Fibroblast of villous mesenchyme (primary cell): ENCODE measurements at regions not wholly inside any gene's neighbourhood (a gene's known extent, or its start where the extent isn't known, plus 50 kb on each side); places are given as distances from the start of the nearest gene placed in this dataset.

Experiments used
- DNase-seq: peaks from one replicate; pipeline ENCODE4 v3.0.0-alpha.2; 2010; ENCODE audit warnings: low read depth
- H3K4me3 ChIP-seq: 2 replicates; pipeline ENCODE4 v1.5.1; 2011; ENCODE audit warnings: low read depth, mild to moderate bottlenecking, low read length
- TF ChIP-seq, protein P1 (sequence below): IDR thresholded peaks from 2 replicates; pipeline ENCODE4 v1.5.1; 2012; ENCODE audit warnings: low read depth, mild to moderate bottlenecking, low read length; ENCODE audit not compliant: insufficient read depth

- no peak for DNase-seq
- H3K4me3 ChIP-seq = no peak overlapping the region
- TF ChIP-seq, protein P1, sequence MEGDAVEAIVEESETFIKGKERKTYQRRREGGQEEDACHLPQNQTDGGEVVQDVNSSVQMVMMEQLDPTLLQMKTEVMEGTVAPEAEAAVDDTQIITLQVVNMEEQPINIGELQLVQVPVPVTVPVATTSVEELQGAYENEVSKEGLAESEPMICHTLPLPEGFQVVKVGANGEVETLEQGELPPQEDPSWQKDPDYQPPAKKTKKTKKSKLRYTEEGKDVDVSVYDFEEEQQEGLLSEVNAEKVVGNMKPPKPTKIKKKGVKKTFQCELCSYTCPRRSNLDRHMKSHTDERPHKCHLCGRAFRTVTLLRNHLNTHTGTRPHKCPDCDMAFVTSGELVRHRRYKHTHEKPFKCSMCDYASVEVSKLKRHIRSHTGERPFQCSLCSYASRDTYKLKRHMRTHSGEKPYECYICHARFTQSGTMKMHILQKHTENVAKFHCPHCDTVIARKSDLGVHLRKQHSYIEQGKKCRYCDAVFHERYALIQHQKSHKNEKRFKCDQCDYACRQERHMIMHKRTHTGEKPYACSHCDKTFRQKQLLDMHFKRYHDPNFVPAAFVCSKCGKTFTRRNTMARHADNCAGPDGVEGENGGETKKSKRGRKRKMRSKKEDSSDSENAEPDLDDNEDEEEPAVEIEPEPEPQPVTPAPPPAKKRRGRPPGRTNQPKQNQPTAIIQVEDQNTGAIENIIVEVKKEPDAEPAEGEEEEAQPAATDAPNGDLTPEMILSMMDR = no peak
Observed at GRCh38 chr4:120355881-120356280, 289.2 kb upstream of the MAD2L1 start.

- TF ChIP-seq, protein P1 = no peak
- DNase-seq = no peak
- no peak overlapping the region for H3K4me3 ChIP-seq
Observed at GRCh38 chr4:120354381-120354780, 287.7 kb upstream of the MAD2L1 start.

DNA sequence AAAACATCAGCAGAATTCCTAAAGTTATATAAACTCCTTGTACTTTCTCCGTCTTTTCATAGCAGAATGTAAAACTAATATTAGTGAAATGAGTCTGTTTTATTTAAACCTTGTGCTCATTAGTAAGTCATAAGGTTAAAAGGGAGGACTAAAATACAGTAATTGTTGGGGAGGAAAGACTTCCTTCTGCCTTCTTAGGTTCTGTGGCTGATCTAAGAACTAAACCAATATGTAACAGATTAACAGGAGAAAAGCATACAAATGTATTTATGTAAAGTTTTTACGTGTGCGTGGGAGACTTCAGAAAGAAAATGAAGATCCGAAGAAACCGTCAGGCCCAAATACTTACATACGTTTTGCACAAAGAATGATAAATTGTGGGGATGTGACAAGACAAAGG, 286.6 kb upstream of the MAD2L1 start:
- DNase-seq = no peak
- TF ChIP-seq, protein P1 = no peak
- H3K4me3 ChIP-seq = no peak overlapping the region

DNA sequence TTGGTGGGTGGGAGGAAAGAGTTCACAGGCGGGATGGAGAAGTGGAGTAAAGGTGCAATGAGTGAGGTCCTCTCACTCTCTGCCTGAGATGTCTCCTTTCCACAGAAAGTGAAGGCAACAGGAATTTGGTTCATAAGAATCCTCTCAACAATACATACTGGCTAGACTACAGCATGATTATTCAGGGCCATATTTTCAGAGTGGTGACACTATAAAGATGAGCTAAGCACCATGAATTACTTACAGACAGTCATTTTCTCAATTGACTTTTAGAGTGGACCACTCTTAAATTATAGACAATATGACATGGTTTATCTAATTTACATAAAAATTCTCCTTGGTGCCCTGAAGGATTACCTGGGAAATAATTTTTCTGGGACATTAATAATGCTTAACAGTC, 286.1 kb upstream of the MAD2L1 start:
- H3K4me3 ChIP-seq = no peak overlapping the region
- DNase-seq = no peak
- TF ChIP-seq, protein P1 = no peak

DNA sequence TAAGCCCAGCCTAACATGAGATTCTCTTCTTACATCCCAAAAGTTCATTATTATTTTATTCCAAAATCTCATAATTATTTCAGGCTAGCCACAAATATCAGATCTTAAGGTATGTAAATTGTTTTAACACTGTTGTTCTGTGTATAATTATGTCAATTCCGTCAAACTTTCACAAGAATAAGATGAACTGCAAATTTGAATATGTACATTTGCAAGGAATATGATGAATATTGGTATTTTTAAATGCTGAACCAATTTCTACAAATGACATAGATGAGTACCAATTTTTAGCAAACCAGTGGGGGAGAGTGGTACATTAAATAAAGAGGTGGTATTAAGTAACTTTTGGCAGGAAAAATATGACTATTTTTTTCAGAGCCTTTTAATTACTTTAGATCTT, 282.3 kb upstream of the MAD2L1 start:
- DNase-seq = no peak
- TF ChIP-seq, protein P1 = no peak
- no peak overlapping the region for H3K4me3 ChIP-seq

GRCh38 chr4:120348521-120348920, 281.9 kb upstream of the MAD2L1 start:
- DNase-seq = no peak
- no peak overlapping the region for H3K4me3 ChIP-seq
- TF ChIP-seq, protein P1 = no peak

GRCh38 chr4:120331486-120332370, 265.1 kb upstream of the MAD2L1 start:
- no peak overlapping the region for H3K4me3 ChIP-seq
- TF ChIP-seq, protein P1 = no peak
- DNase-seq = no peak
